ENCODE measurements at regions not wholly inside any gene's neighbourhood (a gene's known extent, or its start where the extent isn't known, plus 50 kb on each side); places are given as distances from the start of the nearest gene placed in this dataset.

GRCh38 chr6:74199215-74199915 lies 503.4 kb downstream of the CD109 start:
- TF ChIP-seq CTCF (IDR thresholded peaks at IDR 0.05; ENCODE audit: low read length): no peak
- no peak for TF ChIP-seq EZH2 (IDR thresholded peaks at IDR 0.05; ENCODE audit: borderline replicate concordance, low read length)
